ENCODE measurements at regions not wholly inside any gene's neighbourhood (a gene's known extent, or its start where the extent isn't known, plus 50 kb on each side); places are given as distances from the start of the nearest gene placed in this dataset.

DNA sequence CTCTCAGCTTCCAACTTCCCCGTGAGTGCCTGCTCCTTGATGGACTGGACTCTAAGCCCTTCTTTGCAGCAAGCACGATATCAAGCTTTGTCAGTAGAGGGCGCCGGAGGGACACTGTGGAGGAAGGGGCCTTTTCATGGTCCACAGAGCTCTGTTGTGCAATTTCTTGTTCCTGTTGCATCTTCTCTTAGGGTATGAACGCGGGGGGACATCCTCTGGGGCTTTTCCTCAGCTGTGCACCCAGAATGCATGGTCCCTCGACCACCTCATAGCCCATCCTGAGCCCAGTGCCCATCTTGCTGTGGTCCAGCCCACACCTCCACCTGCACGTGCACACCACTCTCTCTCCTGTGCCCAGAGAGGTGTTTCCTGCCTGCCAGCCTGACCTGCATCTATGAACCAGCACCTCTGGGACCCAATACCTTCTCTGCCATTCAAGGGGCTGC is 556.8 kb downstream of the PTPRU start:
- TF ChIP-seq, protein P1, sequence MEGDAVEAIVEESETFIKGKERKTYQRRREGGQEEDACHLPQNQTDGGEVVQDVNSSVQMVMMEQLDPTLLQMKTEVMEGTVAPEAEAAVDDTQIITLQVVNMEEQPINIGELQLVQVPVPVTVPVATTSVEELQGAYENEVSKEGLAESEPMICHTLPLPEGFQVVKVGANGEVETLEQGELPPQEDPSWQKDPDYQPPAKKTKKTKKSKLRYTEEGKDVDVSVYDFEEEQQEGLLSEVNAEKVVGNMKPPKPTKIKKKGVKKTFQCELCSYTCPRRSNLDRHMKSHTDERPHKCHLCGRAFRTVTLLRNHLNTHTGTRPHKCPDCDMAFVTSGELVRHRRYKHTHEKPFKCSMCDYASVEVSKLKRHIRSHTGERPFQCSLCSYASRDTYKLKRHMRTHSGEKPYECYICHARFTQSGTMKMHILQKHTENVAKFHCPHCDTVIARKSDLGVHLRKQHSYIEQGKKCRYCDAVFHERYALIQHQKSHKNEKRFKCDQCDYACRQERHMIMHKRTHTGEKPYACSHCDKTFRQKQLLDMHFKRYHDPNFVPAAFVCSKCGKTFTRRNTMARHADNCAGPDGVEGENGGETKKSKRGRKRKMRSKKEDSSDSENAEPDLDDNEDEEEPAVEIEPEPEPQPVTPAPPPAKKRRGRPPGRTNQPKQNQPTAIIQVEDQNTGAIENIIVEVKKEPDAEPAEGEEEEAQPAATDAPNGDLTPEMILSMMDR (IDR thresholded peaks at IDR 0.05), result peak in 2 of 3 donors; percentile 58 to 67
- TF ChIP-seq POLR2AphosphoS5 (IDR thresholded peaks at IDR 0.05) (no peak), POLR2A (IDR thresholded peaks at IDR 0.05) (no peak)
